Hematopoietic multipotent progenitor cell treated with erythropoietin and hydrocortisone succinate and interleukin-3 and kit ligand, for 8 days (in vitro differentiated cells): ENCODE measurements at regions not wholly inside any gene's neighbourhood (a gene's known extent, or its start where the extent isn't known, plus 50 kb on each side); places are given as distances from the start of the nearest gene placed in this dataset.

Experiments
- DNase-seq: peaks from one replicate; pipeline ENCODE4 v3.0.0-alpha.2; 2015

DNA sequence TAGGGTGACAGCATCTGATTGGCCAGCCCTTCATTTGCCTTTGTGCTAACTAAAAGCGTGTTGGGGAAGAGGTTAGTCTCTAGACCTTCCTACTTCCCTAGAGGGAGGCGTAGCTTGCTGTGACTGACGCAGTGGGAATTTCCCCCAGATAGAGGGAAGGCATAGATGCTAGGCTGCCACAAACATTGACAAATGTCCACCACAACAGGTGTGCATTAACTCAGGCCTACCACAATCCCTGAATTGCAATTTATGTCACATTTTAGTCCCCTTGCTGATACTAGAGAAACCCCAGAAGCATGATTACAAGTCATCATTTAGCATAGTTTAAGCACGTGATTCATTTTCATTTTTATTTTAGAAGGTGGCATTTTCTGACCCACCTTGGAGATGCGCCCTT lies 76.3 kb upstream of the WSB1 start:
- no peak for DNase-seq

DNA sequence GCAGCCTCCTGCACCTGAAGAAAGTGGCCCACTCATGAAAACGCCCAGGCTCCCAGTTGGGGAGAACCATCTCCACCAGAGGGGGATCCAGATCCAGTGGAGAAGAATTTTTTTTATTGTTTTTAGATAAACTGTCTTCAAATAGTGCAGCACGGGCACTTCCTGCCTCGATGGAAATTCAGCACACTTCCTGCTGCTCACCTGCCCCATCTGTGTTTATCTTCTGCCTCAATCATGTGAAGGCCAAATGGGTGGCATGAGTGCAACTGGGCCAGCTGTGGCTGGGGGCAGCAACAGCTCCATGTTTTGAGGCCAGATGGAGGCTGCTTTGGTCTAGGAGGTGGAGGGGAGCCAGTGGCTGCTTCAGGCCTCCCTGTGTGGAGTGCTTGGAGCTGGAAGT lies 75.9 kb upstream of the WSB1 start:
- DNase-seq: no peak

DNA sequence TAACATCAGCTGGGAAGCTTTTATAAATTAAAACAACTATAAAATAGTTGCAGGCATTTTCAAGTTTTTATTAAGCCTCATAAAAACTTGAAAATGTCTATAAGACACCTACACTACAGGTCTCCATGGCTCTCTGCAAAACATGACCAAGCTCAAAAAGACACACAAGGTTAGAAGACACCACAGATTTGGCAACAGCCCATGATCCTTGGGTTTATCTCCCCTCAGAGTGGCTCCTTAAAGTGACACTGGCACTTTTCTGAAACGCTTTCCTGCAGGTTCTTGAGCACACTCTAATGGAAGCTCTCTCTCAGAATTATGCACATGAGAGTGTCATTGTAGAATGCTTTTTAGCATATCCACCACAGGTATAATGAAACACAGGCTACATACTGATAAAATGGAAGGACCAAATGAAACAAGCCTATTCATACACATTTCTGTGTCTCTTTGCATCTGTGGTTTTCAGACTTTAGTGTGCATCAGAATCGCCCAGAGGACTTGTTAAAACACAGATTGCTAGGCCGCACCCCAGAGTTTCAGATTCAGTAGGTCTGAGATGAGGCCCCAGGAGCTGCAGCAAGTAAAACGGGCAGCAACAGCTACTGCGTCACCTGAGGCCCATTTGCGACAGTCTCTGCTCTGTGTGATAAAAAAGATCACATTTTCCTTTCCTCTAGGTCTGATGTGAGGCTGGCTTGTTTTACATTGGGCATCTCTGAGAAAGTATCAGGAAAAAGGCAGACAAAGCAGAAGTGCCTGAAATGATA lies 75.0 kb upstream of the WSB1 start:
- peak; percentile 46 for DNase-seq

DNA sequence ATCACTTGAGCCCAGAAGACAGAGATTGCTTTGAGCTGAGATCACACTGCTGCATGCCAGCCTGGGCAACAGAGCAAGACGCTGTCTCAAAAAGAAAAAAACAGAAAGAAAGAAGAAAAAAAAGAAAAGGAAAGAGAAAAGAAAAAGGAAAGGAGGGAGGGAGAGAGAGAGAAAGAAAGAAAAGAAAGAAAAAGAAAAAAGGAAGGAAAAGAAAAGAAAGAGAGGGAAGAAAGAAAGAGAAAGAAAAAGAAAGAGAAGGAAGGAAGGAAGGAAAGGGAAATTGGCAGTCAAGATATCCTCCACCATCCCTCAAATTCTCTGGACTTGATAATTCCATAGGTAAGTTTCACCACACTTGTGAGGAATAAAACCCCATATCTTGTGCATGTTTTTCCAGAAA lies 71.4 kb upstream of the WSB1 start:
- no peak for DNase-seq

DNA sequence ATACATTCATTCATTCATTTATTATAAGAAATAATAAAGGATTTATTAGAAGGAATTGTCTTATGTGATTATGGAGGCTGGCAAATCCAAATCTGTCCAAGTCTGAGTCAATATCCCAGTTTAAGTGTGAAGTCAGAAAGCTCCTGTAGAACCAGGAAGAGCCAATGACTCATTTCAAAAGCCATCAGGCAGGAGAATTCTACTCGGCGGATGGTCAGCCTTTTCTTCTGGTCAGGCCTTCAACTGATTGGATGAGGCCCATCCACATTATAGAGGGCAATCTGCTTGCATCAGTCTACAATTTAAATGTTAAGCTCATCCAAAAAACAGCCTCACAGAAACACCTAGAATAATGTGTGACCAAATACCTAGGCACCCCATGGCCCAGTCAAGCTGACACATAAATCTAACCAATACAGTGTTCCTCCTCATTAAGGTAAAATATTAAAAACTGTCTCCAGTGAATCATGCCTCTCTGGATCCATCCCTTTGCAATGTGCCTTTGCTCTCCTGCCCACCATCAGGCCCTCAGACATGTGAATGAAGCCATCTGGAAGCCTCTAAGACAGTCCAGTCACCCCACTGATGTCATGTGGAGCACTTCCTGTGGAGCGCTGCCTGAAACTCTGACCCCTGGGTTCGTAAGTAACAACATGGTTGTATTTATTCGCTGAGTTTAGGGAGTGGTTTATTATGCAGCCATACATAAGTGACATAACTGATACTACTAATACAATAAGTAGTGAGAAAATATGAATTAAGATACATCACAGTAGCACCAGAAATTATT lies 69.2 kb upstream of the WSB1 start:
- DNase-seq: no peak

DNA sequence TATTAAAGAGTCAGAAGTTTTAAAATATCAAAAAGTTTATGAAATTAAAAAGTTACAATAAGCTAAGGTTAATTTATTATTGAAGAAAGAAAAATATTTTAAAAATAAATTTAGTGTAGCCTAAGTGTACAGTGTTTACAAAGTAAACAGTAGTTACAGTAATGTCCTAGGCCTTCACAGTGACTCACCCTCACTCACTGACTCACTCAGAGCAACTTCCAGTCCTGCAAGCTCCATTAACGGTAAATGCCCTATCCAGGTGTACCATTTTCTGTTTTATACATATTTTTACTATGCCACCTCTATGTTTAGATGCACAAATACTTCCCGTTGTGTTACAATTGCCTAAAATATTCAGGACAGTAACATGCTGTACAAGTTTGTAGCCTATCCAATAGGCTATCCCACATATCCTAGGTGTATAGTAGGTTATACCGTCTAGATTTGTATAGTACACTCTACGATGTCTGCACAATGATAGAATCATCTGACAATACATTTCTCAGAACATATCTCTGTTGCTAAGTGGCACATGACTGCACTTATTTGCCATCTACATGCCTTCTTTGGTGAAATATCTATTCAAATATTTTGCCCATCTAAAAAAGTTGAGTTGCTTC lies 67.2 kb upstream of the WSB1 start:
- DNase-seq: no peak

DNA sequence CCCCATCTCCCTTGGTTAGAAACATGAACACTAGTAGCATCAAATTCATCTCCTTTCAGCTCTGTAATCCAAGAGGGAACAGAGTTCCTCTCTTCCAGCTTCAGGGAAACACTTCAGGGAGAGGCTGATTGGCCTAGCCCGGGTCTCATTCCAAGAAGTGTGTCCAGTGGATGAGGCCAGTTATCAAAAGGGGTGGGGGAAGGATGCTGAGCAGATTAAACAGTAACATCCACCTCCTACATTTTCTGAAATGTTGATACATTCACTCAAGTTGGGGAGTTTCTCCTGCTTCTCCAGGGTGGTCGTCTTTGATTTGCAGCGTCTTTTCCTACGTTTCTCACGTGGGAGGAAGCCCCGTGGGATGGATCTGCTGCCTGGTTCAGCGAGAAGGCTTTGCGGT lies 62.9 kb upstream of the WSB1 start:
- no peak for DNase-seq

DNA sequence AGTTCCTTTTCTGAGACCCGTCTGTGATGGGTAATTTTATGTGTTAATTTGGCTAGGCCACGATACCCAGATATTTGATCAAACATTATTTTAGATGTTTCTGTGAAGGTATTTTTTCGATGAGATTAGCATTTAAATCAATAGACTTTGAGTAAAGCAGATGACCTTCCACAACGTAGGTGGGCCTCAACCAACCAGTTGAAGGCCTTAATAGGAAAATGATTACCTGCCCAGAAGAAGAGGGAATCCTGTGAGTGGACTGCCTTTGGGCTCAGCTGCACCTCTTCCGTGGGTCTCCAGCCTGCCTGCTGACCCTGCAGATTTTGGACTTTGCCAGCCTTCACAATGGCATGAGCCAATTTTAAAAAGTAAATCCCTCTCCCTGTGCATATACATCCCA lies 61.6 kb upstream of the WSB1 start:
- DNase-seq: no peak

DNA sequence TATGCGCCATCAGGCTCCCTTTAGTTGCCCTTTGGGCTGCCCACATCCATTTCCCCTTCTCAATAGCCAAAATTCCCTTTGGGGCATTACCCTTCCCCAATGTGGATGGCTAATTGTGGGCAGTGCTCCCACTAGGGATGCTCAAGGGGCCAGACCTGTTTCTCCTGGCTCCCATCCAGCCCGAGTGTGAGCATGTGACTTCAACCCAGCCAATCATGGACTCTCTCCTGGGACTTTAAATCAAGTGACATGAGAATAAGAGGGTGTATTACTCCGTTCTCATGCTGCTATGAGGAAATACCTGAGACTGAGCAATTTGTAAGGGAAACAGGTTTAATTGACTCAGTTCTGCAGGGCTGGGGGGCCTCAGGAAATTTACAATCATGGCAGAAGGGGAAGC lies 60.9 kb upstream of the WSB1 start:
- DNase-seq: no peak

DNA sequence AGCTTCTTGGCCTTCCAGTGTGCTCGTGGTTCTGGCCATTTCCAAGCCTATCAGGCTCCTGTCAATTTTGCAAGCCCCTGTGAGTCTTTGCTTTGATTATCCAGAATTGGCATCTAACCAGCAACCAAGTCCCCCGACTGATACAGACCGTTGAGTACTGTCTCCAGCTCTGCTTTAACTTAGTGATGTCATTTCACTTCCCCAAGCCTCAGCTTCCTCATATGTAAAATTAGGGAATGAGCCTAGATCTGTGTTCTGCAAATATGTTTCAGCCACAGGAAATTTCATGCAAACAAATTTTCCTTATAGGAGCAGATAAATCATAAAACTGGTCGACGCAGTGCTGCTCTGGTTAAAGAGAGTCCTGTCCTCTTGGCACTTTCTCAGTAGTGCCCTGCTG lies 60.1 kb upstream of the WSB1 start:
- no peak for DNase-seq

DNA sequence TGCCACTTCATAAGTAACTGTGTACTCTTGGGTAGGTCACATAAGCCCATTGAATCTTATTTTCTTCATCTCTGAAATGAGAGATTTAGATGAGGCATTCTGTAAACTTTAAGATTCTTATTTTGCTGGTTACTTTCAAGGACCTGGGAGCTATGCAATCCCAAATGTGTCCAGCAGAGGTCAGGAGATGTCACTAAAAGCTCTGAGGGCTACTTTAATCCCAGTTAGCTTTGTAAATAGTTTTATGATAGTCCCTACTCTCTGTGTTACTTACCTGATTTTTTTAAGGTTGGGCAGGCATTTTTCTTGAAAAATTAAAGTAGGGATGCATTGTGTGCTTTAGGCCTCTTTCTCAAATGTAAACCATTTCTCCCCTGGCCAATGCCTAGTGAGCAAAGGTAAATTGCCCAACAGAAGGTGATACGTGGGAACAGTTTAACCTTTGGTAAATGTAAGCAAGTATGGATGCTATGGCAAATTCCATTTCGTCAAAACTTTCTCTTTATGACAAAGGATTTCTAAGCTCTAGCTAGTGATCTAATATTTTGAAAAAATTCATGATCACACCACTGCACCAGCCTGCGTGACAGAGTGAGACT lies 57.1 kb upstream of the WSB1 start:
- peak; percentile 76 for DNase-seq

DNA sequence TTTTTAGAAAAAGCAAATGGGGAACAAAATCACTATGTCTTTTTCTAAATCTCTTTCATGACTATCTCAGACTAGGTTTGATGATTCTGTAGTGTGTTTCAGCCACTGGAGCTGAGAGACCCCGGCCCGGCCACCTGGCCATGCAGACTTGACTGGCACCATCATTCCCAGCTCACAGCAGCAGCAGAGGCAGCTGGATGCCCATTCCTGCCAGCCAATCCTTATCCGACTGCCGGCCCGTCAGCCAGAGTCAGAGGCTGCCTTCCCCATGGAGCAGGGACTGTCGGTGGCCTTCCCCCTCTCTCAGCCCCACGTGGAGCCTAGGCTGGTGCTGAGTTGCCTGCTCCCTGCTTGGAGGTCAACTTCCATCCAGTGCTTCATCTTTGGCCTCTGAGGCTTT lies 56.0 kb upstream of the WSB1 start:
- DNase-seq: no peak

DNA sequence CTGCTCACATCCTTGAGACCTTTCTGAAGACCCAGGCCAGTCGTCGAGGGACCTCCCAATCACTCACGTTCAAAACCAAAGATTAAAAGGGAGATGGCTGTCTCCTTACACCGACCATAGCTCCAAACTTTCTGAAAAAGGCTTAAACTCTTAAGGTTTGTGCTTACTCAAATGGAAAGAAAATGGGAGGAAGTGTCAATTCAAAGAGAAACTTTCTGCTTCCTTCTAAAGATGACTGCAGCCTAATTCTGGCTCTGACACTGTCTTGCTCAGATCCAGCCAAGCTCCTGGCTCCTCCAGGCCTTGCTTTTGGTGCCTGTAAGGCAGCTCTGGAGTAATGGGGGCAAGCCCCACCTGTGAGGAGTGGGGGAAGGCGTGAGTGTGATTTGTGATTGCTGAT lies 54.9 kb upstream of the WSB1 start:
- DNase-seq: no peak

DNA sequence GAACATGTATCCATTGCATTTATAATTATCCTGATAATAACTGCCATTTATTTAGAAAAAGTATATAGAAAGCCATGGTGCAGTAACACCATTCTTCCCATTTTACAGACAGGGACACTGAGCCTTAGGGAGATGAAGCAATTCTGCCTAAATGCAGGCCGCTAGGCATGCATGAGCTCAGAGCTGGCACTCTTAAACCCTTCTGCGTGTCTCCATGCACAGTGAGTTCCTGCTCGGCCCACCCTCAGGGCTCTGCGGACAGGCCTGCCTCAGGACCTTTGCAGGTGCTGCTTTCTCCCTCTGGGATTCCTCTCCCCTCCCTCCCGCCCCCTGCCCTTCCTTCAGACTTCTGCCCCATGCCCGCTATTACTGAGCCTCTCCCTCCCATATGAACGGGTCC lies 54.3 kb upstream of the WSB1 start:
- DNase-seq: no peak

DNA sequence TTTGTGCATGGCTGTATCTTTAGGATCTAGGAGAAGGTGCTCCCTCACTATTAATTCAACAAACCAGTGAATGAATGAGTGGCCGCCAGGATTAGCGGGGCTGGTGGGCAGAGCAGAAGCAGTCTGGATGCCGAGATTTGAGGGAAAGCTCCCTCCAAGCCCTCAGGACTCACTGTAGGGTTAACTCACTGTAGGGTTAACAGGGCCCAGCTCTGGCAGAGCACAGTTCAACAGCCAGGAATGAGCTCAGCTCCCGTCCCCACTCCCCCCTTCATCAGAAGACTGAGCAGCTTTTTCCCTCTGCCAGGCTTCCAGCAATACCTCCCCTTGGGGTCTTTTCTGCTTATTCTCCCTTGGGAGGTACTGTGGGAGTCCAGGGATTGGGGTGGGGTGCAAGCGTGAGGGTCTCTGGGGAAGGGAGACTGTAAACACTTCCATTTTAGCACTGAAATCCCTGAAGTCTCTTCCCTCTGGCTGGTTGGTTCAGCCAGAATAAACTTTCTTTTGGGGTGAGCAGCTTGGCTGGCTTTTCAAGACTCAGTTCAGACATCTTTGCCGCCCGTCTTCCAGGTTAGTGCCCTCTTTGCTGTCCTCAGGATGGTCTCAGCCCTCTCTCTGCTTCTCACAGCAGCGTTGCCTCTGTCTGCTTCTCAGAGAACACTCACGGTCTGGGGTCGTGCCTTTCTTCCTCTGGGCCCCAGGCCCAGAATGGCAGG lies 53.7 kb upstream of the WSB1 start:
- DNase-seq: no peak

DNA sequence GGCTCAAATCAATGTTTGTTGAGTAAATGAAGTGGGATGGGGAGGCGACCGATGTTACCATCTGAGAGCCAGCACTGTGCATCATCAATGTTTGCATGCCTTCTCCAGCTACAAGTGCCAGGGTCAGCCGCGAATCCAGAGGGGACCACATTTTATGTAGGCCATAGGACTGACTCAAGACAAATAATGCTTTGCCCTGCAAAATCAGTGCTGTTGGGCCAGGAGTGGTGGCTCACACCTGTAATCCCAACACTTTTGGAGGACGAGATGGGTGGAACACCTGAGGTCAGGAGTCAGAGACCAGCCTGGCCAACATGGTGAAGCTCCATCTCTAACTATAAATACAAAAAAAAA lies 53.1 kb upstream of the WSB1 start:
- no peak for DNase-seq

DNA sequence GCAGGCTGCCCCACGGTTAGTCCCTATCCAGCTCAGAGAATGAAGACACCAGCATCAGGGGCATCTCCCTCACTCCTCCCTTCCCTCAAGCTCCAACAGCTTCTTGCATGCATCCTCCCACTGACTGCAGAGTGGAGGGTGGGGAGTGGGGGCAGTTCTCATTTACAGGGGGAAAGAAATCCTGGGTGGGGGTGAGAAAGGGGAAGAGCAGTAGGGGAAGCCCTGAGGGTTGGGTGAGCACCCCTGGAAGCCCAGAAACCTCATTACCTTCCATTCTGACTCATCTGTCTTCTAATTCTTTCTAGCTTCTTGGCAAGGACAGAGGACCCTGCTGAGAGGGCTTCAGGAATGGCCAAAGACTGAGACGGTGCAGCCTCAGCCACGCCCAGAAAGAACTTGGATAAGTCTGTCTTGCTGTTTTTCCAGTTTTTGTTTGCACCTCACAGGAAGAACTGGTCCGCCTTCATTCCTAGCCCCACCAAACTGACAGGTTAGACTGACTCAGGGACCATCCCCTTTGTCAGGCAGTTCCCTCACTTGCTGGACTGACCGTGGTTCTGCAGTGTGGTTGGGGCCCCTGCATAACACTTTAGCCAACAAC lies 52.5 kb upstream of the WSB1 start:
- no peak for DNase-seq

DNA sequence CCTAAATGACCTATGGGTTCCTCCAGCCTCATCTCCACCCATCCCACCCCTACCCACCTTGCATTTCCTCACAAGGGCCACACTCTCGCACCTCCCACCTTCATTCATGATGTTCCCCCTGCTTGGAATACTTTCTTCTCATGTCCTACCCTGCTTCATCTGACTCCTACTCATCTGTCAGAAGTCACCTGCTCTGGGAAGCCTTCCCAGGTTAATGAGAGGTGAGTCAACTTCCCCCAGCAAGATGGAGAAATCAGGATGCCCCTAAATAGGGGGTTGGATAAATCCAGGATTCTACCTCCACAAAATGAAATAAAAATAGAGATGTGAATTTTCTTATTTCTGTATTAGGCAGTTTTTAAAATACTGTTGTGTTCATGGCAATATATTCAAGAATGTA lies 51.0 kb upstream of the WSB1 start:
- DNase-seq: no peak

DNA sequence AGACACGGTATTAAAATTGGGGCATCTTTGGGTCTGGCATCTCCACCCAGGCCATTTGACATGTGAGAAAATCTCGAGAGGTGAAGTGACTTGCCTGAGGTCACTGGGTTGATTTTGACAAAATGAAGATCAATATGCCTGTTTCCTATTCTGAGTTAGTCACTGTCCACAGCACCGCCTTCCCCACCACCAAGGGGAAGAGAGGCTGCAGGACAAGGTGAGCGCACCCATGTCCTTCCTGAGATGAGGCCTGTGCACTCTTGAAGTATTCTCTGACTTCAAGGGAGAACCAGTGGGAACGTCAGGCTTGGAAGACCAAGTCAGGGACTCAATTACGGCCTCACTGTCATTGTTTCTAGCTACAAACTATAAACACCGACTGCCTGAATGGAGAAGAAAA lies 49.9 kb upstream of the WSB1 start:
- DNase-seq: no peak
